Hepatic stellate cell (primary cell): ENCODE measurements at regions not wholly inside any gene's neighbourhood (a gene's known extent, or its start where the extent isn't known, plus 50 kb on each side); places are given as distances from the start of the nearest gene placed in this dataset.

ENCODE experiments used
- DNase-seq: peaks from one replicate; pipeline ENCODE4 v3.0.0; 2011; ENCODE audit warnings: low spot score

DNA sequence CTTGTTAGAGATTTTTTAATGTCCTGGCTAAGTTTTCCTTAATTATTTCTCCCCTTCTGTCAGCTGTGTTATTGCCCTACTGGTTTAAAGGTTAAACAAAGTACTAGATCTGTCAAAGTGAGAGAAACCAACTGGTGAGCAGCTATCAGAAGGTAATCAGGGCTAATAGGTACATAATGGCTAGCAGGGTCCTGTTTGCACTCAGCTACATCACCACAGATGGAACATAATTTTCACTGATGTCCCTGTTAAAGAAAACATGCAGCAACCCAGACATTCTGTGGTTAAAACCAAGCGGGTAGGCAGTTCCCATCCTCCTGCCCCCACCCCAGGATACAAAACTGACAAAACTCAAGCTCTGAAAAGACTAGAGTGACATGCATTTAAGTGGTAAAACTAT lies 473.9 kb downstream of the NR2F1-AS1 start:
- DNase-seq = no peak

DNA sequence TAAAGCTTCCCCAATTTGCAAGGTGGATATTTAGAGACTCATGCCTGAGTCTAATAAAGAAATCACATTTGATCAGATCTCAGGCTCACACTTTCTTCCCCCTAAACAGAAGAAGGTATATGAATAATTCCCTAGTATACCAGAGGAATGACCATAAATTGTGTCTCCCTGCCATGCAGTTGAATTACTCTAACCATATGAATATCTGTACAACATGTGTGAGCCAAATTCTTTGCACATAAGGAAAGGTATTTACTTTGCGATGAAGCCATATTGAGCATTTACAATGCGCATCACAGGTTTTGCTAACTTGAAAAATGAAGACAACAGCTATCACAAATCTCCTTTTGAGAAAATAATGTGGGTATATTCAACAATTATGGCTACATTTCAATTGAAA lies 479.4 kb downstream of the NR2F1-AS1 start:
- DNase-seq = no peak

DNA sequence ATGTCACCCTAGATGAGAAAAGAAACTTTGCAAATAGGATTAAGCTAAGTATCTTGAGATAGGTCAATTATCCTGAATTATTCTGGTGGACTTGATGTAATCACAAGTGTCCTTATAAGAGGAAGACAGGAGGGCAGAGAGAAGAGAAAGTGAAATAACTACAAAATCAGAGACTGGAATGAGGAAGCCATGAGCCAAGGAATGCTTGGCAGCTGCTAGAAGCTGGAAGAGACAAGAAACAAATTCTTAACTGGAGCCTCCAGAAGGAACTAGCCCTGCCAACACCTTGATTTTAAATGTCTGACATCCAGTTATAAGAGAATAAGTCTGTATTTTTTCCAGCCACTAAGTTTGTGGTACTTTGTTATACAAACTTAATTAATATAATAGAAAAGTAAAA lies 480.0 kb downstream of the NR2F1-AS1 start:
- no peak for DNase-seq

DNA sequence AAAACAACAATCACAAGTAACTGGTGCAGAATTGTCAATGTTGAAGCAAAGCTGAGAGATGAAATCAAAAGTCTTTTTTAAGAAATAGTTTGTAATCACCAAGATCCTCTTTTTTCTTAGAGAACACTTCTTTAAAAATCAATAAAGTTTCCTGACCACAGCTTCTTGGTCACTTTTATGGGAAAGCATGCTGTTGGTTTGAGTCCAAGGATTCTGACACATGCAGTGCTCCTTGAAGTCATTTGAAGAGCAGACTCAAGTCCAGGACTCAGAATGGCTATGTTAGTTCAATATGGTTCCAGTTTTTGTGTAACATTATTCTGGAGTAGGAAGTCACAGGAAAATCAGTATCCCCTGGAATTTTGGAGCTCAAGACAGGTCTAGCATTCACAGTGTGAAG lies 480.6 kb downstream of the NR2F1-AS1 start:
- DNase-seq = no peak

DNA sequence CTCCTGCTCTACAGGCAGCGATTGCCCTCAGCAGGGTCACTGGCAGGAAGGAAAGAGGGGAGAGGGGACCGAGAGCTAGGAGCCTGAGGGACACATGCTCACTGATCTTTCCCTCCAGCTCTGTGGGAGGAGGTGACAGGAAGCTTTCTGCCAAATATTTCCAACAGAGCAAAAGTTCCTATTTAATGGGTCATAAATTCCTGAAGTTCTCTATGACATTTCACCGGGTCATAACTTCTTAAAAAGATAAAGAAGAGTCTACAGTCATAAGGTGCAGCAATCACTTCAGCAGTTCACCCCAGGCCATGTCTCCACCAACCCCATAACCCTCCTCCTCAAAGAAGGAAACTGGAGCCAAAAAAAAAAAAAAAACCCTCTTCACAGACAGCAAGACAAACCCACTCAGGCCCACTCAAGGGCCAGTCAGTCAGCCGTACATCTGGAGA lies 481.1 kb downstream of the NR2F1-AS1 start:
- DNase-seq = peak; percentile 2

DNA sequence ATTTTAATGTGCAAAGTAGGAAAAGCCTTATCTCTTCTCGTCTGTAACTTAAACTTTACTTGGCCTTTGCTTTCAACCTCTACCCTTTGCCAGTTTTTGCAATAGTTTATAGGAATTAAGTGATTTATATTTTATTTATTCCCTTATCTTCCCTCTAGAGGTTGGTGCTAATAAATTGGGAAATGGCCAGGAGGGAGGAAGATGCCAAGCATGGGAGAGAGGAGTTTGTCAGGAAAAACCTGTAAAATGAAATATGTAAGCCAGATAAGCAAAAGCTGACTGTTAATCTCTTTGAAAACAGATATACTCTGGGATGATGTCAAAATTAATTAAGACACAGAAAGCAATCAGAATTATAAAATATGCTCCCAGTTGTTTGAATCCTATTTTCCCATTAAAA lies 484.5 kb downstream of the NR2F1-AS1 start:
- DNase-seq = no peak

DNA sequence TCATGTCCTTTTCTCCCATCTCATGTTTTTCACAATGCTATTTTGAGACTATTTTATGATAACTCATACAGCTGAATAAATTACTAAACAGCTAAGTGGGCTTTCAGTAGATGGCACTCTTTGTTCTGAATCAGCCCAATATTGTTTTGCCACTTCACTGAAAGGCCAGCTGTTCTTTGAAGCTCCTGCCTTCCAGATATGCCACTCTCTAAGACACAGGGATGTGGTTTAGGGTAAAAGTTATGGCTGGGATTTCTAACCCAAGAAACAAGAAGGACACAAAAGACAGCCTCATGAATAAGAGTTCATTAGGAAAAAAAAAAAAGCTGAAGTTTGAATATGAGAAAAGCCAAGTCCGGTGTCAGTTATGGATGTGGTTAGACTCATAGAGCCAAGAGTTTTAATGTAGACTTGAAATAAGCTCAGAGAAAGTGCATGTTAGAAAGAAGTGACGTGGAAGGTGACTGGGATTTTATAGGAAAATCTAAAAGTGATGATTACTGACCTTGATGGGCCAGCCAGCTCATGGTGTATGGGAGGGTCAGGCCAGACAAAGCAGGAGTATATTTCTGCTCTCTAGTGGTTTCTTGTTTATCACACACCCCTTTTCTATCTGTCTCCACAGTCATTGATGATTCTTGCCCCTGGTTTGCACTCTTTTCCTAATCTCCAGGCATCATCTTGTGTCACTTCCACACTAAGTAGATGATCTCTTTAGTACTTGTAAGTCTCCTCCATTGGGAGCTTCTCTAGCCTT lies 488.5 kb downstream of the NR2F1-AS1 start:
- DNase-seq = no peak

DNA sequence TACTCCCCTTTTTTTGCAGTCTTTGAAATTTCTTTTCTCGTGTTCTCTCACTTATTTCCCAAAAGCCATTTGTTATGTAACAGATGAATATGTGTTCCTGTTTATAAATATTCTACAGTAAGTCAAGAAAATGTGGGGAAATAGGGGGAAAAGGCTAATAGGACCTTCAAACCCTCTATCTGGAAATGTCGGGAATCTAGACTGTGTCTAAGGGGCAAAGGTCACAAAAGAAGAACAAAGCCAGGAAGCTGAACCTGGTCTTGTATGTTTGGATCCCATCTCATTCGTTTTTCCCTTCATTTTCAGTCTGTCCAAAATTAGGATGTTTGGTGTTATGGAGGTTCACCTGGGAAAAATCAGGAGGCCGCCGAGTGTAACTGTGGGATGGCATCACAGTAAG lies 490.3 kb downstream of the NR2F1-AS1 start:
- no peak for DNase-seq

DNA sequence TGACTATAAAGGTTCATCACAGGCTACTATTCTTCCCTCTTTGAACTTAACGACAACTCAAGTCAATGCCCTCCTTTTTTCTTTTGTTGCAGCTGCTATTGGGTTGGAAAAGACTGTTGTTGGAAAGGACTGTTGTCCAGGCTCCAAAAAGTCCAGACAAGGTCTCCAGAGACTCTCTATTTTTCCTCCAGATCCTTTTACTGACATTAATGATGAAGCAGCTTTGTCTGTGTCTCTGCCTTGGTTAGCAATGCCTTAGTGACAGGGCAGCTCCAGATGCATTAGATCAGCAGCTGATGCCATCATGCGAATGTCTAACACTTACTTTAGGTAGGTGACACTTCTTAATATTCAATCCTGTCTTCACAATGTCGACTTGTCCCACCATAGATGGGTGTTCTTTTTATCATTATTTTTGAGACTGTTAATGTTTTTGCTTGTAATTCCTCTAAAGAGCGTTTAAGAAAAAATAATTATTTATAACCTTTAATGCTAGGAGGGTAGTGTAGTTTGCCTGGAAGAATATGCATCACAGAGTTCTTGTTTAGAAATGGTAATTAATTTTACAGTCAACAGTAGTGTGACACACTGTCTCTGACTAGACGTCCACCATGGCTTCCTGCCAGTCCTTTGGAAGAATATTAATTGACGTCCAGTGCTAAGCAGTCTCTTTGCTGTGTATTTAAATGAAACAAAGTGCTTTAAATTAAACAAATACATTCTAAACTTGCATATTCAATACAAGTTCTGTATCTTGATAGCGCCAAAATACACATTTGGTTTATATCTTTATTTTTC lies 492.2 kb downstream of the NR2F1-AS1 start:
- no peak for DNase-seq

DNA sequence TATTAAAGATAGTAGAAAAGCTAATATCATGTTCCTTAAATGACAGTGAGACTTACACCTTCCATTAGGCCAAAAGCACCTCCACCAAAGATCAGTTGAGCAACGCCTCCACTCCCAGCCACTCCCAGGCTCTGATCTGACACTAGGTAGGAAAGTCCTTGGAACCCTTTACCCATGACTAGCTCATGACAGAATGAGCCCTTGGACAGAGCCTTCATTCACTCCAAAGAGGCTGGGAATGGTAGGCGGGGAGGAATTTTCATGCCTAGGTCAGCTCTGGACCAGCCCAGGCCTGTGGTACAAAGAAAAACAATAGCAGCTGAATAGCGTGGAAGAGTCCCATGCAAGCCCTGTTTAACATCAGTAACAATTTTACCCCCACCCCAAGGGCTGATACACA lies 493.7 kb downstream of the NR2F1-AS1 start:
- no peak for DNase-seq

DNA sequence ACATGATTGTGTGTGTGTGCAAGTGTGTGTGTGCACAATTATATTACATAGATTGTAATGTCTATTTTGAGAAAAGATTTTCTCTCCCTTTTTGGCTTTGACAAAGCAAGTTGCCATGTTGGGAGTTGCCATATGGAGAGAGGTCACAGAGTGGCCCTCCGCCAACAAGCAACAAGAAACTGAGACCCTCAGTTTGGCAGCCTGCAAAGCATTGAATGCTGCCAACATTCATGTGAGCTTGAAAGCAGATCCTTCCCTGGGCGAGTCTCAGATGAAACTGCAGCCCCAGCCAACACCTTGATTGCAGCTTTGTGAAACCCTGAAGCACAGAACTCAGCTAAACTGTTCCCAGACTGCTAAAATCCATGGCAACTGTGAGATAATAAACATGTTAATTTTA lies 498.0 kb downstream of the NR2F1-AS1 start:
- no peak for DNase-seq

DNA sequence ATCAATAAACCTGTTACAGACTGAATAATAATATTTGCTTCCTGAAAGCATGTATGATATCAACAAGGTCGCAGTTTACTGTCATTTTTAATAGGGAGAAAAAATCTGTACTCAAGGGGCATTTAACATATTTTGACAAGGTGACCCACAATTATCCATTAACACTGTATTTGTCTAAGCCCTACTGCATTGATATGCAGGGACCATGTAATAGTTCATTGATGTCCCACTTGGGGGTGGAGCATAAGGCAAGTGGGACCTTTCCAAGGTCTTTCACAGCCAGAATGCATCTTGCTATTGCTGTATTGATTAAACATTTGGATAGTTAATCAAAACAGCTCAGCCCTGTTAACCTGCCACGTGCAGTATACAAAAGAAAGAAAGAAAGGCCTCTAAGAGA lies 502.0 kb downstream of the NR2F1-AS1 start:
- DNase-seq = no peak

DNA sequence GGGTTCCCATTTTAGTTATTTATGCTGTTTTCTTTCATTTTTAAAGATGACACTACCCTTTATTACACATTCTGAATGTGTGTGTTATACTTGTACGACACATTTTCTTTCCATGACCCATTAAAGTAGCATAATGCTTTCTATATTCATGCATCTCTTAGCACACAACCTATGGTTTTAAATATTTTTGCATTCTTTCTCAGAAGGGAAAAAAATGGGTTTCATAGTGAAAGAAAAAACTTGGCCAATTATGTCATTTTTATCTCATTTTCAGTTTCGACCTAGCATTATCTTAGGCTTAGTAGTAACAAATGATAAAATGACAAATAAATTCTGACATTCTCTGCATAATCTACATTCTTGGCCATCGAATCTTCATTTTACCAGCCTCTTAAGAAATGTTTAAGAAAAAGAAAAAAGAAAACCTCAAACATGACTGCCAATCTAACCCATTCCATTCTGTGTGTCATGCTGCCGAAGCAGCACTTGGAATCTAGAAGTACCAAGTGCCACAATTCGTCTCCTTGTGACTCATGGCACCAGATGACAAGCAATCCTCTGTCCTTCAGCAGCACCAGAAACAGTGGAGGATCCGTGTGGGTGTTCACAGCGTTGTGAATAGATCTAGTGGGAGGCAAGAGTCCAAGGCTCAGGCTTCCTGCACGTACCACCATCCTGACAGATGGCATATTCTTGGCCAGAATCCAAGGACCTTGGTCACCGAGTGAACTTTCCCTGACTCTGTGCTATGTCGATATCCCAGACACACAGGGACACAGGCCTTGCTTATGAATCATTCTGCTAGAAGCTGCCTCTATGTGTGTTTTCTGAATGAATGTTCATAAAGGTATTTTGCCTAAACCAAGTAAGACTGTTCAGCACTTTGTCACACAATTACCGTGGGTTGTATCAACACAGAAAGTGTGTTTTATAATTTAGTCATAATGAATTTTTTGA lies 502.7 kb downstream of the NR2F1-AS1 start:
- DNase-seq = peak; percentile 27

DNA sequence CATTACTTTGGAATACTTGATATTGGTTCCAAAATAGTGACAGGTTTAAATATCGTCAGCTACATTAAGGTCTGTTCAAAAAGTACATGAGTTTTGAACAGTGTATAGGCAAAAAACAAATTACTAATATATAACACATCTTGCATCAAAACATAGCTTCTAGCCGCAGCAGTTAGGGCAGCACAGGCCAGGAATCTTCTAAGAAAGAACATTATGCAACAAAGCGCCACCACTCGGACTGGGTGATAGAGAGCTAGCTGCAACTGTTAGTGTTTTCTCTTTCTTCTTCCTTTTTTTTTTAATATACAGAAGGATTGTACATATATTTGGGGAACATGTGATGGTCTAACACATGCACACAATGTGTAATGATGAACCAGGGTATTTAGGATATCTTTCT lies 504.5 kb downstream of the NR2F1-AS1 start:
- DNase-seq = no peak

DNA sequence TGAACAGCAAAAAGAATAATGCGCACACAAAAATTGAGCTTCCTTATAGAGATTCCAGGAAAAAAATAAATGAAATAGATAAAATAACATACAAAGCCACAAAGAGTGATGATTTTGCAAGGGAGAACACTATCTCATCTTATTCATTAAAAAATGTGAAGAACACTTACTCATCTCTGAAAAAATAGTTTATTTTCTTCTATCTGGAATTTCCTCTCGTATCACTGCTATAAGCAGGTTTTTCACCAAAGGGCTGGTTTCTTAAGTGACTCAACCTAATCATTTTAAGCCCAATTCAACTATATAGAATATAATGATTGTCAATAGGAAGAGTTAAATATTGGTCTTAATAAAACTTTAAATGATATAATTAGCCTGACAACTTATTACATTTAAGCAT lies 504.9 kb downstream of the NR2F1-AS1 start:
- DNase-seq = no peak

DNA sequence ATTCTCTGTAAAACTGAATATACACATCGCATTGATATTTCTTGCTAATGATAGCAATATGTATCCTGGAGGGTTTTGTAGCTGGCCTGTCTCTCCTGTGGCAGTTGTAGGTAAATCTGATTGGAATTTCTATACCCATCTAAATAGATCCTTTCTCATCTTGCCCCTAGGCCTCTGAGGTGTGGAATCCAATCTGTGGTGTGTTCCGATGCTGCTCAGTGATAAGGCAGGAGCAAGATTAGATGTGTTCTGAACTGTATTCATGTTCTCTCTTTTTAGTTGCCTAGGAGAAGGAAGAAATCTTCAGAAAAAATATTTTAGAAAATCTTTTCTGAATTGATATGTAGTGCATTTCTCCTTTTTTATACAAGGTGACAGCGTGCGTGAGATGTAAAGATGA lies 507.5 kb downstream of the NR2F1-AS1 start:
- DNase-seq = no peak

DNA sequence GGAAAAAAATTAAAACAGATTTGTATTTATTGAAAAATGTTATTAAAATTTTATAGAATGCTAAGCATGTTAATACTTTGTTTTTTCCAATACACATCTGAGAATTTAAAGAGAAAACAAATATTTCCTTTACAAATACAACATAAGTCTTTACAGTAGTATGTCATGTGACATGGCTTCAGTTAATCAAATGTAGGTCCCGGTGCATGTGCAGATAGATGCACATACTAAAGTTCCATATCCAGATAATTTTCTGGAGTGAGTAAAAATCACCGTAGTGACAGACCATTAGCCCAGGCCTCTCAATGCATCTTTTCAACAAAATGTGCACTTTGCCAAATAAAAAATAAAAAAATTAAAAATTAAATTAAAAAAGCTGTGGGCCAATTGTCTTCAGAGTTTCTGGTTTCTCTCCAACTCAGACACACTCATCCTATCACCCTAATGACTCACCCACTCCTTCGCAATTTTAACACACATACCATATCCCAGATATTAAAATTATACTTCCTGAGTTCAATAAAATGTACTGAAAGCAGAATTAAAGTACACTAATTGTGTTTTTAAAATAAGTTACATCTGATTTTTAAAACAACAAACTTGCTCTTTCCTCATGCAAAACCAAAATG lies 508.1 kb downstream of the NR2F1-AS1 start:
- DNase-seq = no peak

DNA sequence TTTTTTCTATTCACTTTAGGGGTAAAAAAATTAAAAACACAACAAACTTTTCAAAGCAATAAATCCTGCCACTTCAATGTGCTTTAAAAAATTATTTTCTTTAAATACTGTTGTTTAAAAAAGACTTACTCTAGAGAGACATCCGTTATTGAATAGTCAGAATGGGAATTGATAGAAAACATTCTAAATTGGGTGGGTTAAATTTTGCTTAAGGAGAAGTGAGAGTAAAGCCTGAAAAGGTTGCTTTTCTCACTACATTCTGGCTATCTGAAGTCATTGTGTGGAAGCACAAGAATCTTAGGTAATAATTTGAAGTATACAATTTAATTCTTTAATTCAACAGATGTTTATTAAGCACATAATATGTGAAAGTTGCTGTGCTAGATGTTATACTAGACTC lies 509.3 kb downstream of the NR2F1-AS1 start:
- no peak for DNase-seq

DNA sequence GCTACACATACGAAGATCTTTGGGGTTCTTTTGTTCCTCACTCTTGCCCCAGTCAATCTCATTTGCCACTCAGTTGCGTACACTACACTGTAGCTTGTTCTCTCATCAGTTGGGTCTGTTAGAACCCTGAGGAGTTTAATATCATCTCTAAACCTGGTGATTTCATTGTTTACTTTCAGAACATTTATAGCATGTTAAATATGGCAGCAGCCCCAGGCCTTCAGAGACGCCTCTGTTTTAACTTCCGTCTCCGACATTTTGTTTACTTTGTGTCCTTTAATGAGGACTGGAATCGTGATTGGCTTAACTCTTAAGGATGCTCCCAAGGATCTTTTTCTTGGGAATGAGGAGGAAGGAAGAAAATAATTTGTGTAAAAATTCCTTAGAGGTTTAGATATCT lies 510.1 kb downstream of the NR2F1-AS1 start:
- DNase-seq = no peak

DNA sequence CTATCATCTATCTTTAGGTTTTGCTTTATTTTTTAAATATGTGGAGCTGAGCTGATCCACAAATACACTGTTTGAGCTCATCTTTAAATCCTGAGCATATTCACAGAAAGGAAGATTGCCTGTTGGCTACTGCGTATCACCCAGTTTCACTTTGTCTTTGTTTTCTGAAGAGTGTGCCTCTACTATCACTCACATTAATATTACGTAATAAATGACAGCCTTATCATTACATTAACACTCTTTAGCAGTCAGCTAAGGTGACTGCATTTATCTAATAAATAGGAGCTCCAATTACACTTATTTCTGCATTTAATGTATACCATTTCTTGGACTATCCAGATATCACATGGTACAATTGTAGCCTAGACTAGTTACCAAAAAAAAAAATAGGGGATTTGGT lies 511.7 kb downstream of the NR2F1-AS1 start:
- DNase-seq = no peak

DNA sequence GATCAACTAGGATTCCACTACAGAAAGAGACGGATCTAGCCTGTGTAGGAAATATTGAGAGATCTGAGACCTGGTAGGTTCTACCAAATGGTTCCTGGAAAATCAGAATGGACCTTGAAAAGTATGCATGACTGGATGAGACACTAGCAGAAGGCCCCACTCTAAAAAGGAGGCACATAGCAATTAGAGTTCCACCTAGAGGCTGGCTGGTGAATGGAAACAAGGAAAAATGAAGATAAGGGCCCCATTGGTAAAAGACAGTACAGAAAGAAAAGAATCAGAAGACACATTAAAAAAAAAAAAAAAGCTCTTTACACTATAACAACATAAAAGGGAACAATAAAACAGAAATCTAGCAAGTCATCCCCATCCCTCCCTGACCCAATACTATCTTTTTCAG lies 518.5 kb downstream of the NR2F1-AS1 start:
- DNase-seq = no peak

DNA sequence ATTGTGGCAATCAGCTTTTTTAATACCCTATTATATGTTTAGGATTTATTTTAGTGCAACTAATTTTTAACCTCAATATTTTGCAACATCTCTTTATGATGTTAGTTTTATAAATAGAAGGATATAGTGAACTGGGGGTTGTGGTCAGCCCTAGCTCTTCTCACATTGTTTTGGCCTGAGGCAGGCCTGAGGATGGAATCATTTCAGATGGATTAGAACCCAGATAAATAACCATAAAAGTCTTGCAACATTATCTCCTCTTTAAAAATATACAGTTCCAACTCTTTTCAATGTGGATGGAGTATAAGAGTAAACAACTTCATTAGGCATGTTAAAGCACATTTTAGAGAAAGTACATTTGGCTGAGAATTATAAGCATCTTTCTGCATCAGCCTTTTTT lies 522.7 kb downstream of the NR2F1-AS1 start:
- peak; percentile 4 for DNase-seq
